ENCODE measurements at regions not wholly inside any gene's neighbourhood (a gene's known extent, or its start where the extent isn't known, plus 50 kb on each side); places are given as distances from the start of the nearest gene placed in this dataset.

DNA sequence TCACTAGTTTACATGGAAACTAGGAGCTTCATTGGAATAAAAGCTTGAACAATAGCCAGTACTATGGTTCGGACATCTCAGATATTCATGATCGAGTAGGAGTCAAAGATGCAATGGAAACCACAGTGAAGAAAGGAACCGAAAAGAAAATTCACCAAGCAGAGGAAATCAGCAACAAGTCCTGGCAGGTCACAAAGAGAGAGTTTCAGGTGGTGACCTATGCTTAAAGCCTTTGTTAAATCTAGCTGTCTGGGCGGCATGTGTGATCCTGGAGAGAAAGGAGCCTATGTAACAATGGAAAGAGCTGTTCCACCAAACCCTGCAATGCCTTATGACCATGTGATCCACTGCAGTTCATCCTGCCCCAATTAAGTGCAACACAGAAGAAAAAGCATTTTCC lies 68.9 kb upstream of the POU2AF2 start:
- Histone ChIP-seq H2BK5ac (ENCODE audit: low read length) (no peak overlapping the region), H3K4me2 (ENCODE audit: insufficient read depth, low read length, poor library complexity, severe bottlenecking) (no peak overlapping the region), H3K36me3 (replicated peaks in 1 of 2; ENCODE audit: control insufficient read depth in 2 of 2, insufficient read depth in 2 of 2, low read length in 2 of 2) (no peaks in the 10 kb centered on the region), H4K91ac (ENCODE audit: low read depth, low read length, poor library complexity) (no peak overlapping the region), H3K18ac (ENCODE audit: low read length) (no peak overlapping the region), H4K8ac (ENCODE audit: low read depth, low read length) (no peak overlapping the region), H2AFZ (ENCODE audit: low read length) (no peak overlapping the region), H2BK120ac (ENCODE audit: low read depth, low read length) (no peak overlapping the region), H3K79me1 (ENCODE audit: low read depth, low read length) (no peaks in the 10 kb centered on the region), H3K9ac (ENCODE audit: low read depth, low read length, poor library complexity) (no peak overlapping the region), H3K9me3 (replicated peaks in 1 of 2; ENCODE audit: control insufficient read depth in 2 of 2, insufficient read depth in 1 of 2, low read depth in 1 of 2, low read length in 2 of 2) (no peaks in the 10 kb centered on the region), H2BK12ac (ENCODE audit: low read length) (no peak overlapping the region), H2BK15ac (ENCODE audit: low read length) (no peak overlapping the region), H3K27me3 (ENCODE audit: control insufficient read depth in 3 of 3, insufficient read depth in 3 of 3, low read depth in 1 of 3, low read length in 3 of 3) (no peaks in the 10 kb centered on the region), H3K27ac (replicated peaks; ENCODE audit: low read length) (no peak overlapping the region), H3K14ac (ENCODE audit: low read length) (no peak overlapping the region), H3K4ac (ENCODE audit: low read length) (no peak overlapping the region), H3K23ac (ENCODE audit: low read depth, low read length, poor library complexity) (no peak overlapping the region), H3K4me3 (ENCODE audit: low read length in 2 of 2) (no peak overlapping the region), H3K4me1 (ENCODE audit: control insufficient read depth in 2 of 2, insufficient read depth in 1 of 2, low read depth in 1 of 2, low read length in 2 of 2) (peaks cover 0 to 3% of the 10 kb centered on the region in 2 donors), H2AK5ac (ENCODE audit: low read depth, low read length) (no peak overlapping the region)
- no peak for DNase-seq (ENCODE audit: low spot score)
- WGBS, 2 donors (ENCODE audit: extremely low coverage in 2 of 2, insufficient read length in 2 of 2, insufficient replicate concordance in 1 of 2) = no CpG with 5 or more reads among the region's 4 CpGs

DNA sequence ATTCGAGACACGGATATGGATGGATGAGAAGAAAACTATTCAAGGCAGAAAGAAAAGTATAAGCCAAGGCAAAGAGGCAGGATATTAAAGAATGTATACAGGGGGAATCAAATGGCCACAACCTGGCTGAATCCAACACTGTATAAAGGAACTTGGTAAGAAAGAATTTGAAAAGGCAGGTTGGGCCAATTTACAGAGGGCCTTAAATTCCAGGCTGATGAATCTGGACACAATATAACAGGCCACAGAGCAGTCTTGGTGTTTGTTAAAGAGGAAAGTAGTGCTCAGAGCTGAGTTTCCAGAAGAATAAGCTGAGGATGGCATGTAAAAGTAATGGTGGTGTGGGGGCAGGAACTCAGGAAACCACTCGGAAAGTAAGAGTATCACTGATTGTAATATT lies 72.3 kb upstream of the POU2AF2 start:
- Histone ChIP-seq H3K4me3 (ENCODE audit: low read length in 2 of 2) (no peak overlapping the region), H3K79me1 (ENCODE audit: low read depth, low read length) (no peaks in the 10 kb centered on the region), H4K8ac (ENCODE audit: low read depth, low read length) (no peak overlapping the region), H2AK5ac (ENCODE audit: low read depth, low read length) (no peak overlapping the region), H3K9me3 (replicated peaks in 1 of 2; ENCODE audit: control insufficient read depth in 2 of 2, insufficient read depth in 1 of 2, low read depth in 1 of 2, low read length in 2 of 2) (no peaks in the 10 kb centered on the region), H3K27me3 (ENCODE audit: control insufficient read depth in 3 of 3, insufficient read depth in 3 of 3, low read depth in 1 of 3, low read length in 3 of 3) (no peaks in the 10 kb centered on the region), H4K91ac (ENCODE audit: low read depth, low read length, poor library complexity) (no peak overlapping the region), H3K36me3 (replicated peaks in 1 of 2; ENCODE audit: control insufficient read depth in 2 of 2, insufficient read depth in 2 of 2, low read length in 2 of 2) (no peaks in the 10 kb centered on the region), H3K14ac (ENCODE audit: low read length) (no peak overlapping the region), H3K27ac (replicated peaks; ENCODE audit: low read length) (no peak overlapping the region), H3K18ac (ENCODE audit: low read length) (no peak overlapping the region), H2BK5ac (ENCODE audit: low read length) (no peak overlapping the region), H3K4me2 (ENCODE audit: insufficient read depth, low read length, poor library complexity, severe bottlenecking) (no peak overlapping the region), H3K4ac (ENCODE audit: low read length) (no peak overlapping the region), H3K9ac (ENCODE audit: low read depth, low read length, poor library complexity) (no peak overlapping the region), H2BK15ac (ENCODE audit: low read length) (no peak overlapping the region), H2BK12ac (ENCODE audit: low read length) (no peak overlapping the region), H2AFZ (ENCODE audit: low read length) (no peak overlapping the region), H3K4me1 (ENCODE audit: control insufficient read depth in 2 of 2, insufficient read depth in 1 of 2, low read depth in 1 of 2, low read length in 2 of 2) (peaks cover 0 to 3% of the 10 kb centered on the region in 2 donors), H2BK120ac (ENCODE audit: low read depth, low read length) (no peak overlapping the region), H3K23ac (ENCODE audit: low read depth, low read length, poor library complexity) (no peak overlapping the region)
- no CpG with 5 or more reads among the region's 3 CpGs for WGBS, 2 donors (ENCODE audit: extremely low coverage in 2 of 2, insufficient read length in 2 of 2, insufficient replicate concordance in 1 of 2)
- DNase-seq (ENCODE audit: low spot score) = no peak

DNA sequence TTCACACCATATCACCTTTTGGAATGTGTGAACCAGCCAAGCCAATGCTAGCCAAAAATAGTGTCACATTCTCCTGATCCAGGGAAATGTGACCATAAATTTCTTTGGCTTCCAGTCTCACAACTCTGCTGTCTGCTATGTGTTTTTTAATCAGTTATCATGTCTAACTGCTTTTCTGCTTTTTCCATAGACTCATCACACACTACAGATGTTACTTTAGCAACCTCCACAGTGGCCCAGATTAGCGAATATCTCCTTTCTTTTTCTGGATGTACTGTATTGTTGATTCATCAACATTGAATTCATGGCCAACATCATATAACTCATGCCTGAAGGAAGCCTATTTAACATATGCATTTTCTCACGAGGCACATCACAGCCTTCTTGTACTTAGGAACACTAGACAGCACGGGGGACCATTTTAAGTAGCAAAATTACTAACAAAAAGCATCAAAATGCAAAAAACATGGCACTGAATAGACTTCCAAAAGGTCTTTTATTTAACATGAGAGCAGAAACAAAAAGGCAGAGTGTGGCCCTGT lies 73.1 kb upstream of the POU2AF2 start:
- H3K79me1 ChIP-seq (ENCODE audit: low read depth, low read length) = no peaks in the 10 kb centered on the region
- H2BK12ac ChIP-seq (ENCODE audit: low read length) = no peak overlapping the region
- no peak overlapping the region for H2BK5ac ChIP-seq (ENCODE audit: low read length)
- no peak overlapping the region for H4K8ac ChIP-seq (ENCODE audit: low read depth, low read length)
- no peak overlapping the region for H2AFZ ChIP-seq (ENCODE audit: low read length)
- no peak for DNase-seq (ENCODE audit: low spot score)
- H3K36me3 ChIP-seq (replicated peaks in 1 of 2; ENCODE audit: control insufficient read depth in 2 of 2, insufficient read depth in 2 of 2, low read length in 2 of 2) = no peaks in the 10 kb centered on the region
- H3K14ac ChIP-seq (ENCODE audit: low read length) = no peak overlapping the region
- H3K27ac ChIP-seq (replicated peaks; ENCODE audit: low read length) = no peak overlapping the region
- H4K91ac ChIP-seq (ENCODE audit: low read depth, low read length, poor library complexity) = no peak overlapping the region
- H3K9ac ChIP-seq (ENCODE audit: low read depth, low read length, poor library complexity) = no peak overlapping the region
- H3K4ac ChIP-seq (ENCODE audit: low read length) = no peak overlapping the region
- no CpG with 5 or more reads among the region's 3 CpGs for WGBS, 2 donors (ENCODE audit: extremely low coverage in 2 of 2, insufficient read length in 2 of 2, insufficient replicate concordance in 1 of 2)
- H3K4me2 ChIP-seq (ENCODE audit: insufficient read depth, low read length, poor library complexity, severe bottlenecking) = no peak overlapping the region
- H3K9me3 ChIP-seq (replicated peaks in 1 of 2; ENCODE audit: control insufficient read depth in 2 of 2, insufficient read depth in 1 of 2, low read depth in 1 of 2, low read length in 2 of 2) = no peaks in the 10 kb centered on the region
- no peak overlapping the region for H2BK120ac ChIP-seq (ENCODE audit: low read depth, low read length)
- H3K4me3 ChIP-seq (ENCODE audit: low read length in 2 of 2) = no peak overlapping the region
- no peak overlapping the region for H3K18ac ChIP-seq (ENCODE audit: low read length)
- H2AK5ac ChIP-seq (ENCODE audit: low read depth, low read length) = no peak overlapping the region
- peaks cover 0 to 3% of the 10 kb centered on the region in 2 donors for H3K4me1 ChIP-seq (ENCODE audit: control insufficient read depth in 2 of 2, insufficient read depth in 1 of 2, low read depth in 1 of 2, low read length in 2 of 2)
- H2BK15ac ChIP-seq (ENCODE audit: low read length) = no peak overlapping the region
- H3K27me3 ChIP-seq (ENCODE audit: control insufficient read depth in 3 of 3, insufficient read depth in 3 of 3, low read depth in 1 of 3, low read length in 3 of 3) = no peaks in the 10 kb centered on the region
- no peak overlapping the region for H3K23ac ChIP-seq (ENCODE audit: low read depth, low read length, poor library complexity)

DNA sequence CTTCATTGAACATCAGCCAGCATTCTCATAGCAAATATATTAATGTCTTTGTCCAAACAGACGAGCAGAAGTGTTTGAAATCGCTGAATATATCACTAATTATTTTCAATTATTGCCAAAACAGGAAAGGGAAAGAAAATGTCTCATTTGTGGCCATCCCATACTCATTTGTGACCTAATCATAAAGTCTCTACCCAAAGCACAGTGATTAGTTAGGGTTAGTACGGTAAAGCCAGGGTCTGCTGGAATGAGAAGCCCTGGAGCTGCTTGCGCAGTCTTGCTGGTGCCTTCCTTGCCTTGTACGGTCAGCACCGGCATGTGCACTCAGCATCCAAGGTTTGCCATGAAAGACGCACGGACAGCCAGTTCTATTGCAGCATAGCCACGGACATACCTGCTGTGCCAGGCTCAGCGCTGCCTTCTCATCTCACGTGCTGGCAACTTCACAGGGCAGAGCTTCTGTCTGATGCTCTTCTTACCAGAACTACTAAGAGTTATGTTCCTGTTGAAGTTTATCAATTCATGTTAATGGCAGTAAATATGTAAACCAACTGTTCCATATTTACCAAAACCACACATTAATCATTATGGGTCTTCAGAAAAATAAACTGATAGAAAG lies 74.7 kb upstream of the POU2AF2 start:
- Histone ChIP-seq H3K27ac (replicated peaks; ENCODE audit: low read length) (no peak overlapping the region), H2BK5ac (ENCODE audit: low read length) (no peak overlapping the region), H3K9me3 (replicated peaks in 1 of 2; ENCODE audit: control insufficient read depth in 2 of 2, insufficient read depth in 1 of 2, low read depth in 1 of 2, low read length in 2 of 2) (no peaks in the 10 kb centered on the region), H4K91ac (ENCODE audit: low read depth, low read length, poor library complexity) (no peak overlapping the region), H3K4ac (ENCODE audit: low read length) (no peak overlapping the region), H3K14ac (ENCODE audit: low read length) (no peak overlapping the region), H3K27me3 (ENCODE audit: control insufficient read depth in 3 of 3, insufficient read depth in 3 of 3, low read depth in 1 of 3, low read length in 3 of 3) (no peaks in the 10 kb centered on the region), H3K18ac (ENCODE audit: low read length) (peak overlapping the region; percentile 5), H2BK15ac (ENCODE audit: low read length) (no peak overlapping the region), H3K36me3 (replicated peaks in 1 of 2; ENCODE audit: control insufficient read depth in 2 of 2, insufficient read depth in 2 of 2, low read length in 2 of 2) (no peaks in the 10 kb centered on the region), H4K8ac (ENCODE audit: low read depth, low read length) (no peak overlapping the region), H3K4me3 (ENCODE audit: low read length in 2 of 2) (no peak overlapping the region), H2AFZ (ENCODE audit: low read length) (no peak overlapping the region), H2BK12ac (ENCODE audit: low read length) (no peak overlapping the region), H2BK120ac (ENCODE audit: low read depth, low read length) (no peak overlapping the region), H3K4me1 (ENCODE audit: control insufficient read depth in 2 of 2, insufficient read depth in 1 of 2, low read depth in 1 of 2, low read length in 2 of 2) (no peaks in the 10 kb centered on the region), H3K9ac (ENCODE audit: low read depth, low read length, poor library complexity) (no peak overlapping the region), H3K4me2 (ENCODE audit: insufficient read depth, low read length, poor library complexity, severe bottlenecking) (no peak overlapping the region), H3K79me1 (ENCODE audit: low read depth, low read length) (no peaks in the 10 kb centered on the region), H2AK5ac (ENCODE audit: low read depth, low read length) (no peak overlapping the region), H3K23ac (ENCODE audit: low read depth, low read length, poor library complexity) (no peak overlapping the region)
- no peak for DNase-seq (ENCODE audit: low spot score)
- WGBS, 2 donors (ENCODE audit: extremely low coverage in 2 of 2, insufficient read length in 2 of 2, insufficient replicate concordance in 1 of 2) = no CpG with 5 or more reads among the region's 11 CpGs

Measured in neuronal stem cell (in vitro differentiated cells).